CD4-positive, alpha-beta T cell treated with Interleukin-6 for 4 hours (primary cell): ENCODE measurements at regions not wholly inside any gene's neighbourhood (a gene's known extent, or its start where the extent isn't known, plus 50 kb on each side); places are given as distances from the start of the nearest gene placed in this dataset.
"Not testable (repeated sequence)": the region's sequence is repeated elsewhere in the genome, so short reads cannot be mapped to it uniquely, and the experiment has no call there.

Experiments used
- DNase-seq: peaks from one replicate; pipeline ENCODE4 v3.0.0-alpha.2; 2020; ENCODE audit warnings: mixed read lengths

DNA sequence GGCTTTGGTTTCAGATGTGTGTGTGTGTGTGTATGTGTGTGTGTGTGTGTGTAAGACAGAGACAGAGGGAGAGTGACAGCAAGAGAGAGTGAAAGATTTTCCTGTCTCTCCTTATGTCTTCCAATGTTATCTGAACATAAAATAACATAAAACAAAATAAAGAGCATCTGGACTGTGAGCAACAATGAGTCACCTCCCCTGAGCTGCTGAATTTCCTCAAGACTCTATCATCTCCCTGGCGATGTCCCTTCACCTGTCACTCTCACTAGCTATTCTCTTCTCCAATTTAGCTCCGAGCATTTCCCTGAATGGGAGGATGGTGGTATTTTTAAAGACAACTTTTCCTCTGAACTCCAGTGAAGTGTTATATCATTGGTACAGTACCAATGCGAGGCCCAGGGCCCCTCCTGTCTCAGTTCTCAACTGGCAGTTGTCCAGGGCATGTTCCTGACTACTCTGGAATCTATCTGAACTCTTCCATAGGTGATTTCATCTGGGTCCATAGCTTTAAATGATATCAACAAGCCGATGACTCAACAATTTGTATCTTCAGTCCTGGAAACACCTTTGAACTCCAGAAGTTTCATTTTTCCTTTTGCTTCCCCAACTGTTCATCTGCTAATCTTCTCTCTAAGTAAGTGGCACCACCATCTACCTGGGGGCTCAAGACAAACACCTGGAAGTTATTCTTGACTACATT is 195.0 kb upstream of the CLNK start:
- no peak for DNase-seq

- no peak for DNase-seq
These were observed 194.3 kb upstream of the CLNK start for GRCh38 chr4:10878861-10879260.

DNA sequence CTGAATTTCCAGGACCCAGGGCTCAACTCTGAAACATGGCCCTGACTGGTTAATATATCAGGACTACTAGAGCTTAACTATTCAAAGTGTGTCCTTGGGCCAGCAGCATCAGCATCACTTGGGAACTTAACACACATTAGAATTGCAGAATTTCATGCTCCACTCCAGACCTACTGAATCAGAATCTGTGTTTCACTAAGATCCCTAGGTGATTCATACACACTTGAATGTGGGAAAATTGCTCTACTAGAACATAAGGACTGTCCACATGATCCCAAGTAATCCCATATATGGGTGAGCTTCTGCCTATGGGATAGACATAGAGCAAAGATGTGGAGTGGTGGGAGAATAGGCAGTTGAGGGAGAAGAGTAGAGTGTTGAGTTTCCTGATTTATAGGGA is 192.5 kb upstream of the CLNK start:
- no peak for DNase-seq

GRCh38 chr4:10875144-10875799 is 190.7 kb upstream of the CLNK start:
- DNase-seq, result no peak

DNA sequence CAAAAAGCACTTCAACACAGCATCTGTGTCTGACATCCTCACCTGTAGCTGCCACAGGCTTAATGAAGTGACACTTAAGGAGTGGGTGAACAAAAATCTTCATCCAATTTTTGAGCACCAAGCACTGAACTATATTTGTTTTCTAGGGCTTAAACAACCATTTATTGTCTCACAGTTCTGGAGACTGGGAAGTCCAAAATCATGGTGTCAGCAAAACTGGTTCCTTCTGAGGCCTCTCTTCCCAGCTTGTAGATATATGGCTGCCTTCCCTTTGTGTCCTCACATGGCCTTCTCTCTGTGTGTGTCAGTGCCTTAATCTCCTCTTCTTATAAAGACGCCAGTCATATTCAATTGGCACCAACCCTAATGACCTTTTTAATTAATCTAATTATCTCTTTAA is 189.2 kb upstream of the CLNK start:
- DNase-seq, result no peak

- DNase-seq, result no peak
These were observed 188.4 kb upstream of the CLNK start for GRCh38 chr4:10872833-10873517.

- no peak for DNase-seq
These were observed 182.1 kb upstream of the CLNK start for GRCh38 chr4:10866666-10867065.

DNA sequence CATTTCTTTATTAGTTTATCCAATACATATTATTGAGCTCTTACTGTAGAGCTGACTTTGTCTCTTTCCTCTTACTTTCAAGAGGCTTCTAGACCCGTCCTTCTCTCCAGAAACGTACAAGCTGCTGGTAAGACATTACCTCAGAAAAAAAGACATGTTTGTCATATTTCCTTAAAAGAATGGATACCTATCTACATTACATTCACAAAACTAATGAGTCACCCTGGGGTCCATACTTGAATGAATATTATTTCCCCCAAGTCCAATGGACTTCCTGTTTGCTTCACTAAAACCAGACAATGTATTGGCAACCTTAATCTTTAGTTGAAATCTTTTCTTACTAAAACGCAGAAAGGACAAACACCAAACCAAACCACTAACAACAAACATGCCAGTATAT is 176.5 kb upstream of the CLNK start:
- DNase-seq, result no peak

- no peak for DNase-seq
These were observed 171.8 kb upstream of the CLNK start for GRCh38 chr4:10856271-10856782.

DNA sequence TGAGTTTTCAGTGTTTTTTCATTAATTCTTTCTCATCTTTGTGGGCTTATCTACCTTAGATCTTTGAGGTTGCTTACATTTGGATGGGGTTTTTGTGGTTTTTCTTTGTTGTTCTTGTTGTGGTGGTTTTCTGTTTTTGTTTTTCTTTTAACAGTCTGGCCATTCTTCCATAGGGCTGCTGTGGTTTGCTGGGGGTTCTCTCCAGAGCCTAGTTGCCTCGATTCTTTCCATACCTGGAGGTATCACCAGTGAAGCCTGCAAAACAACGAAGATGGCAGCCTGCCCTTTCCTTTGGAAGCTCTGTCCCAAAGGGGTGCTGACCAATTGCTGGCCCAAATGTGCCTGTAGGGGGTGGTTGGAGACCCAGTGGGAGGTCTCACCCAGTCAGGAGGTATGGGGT is 168.6 kb upstream of the CLNK start:
- no peak for DNase-seq

DNA sequence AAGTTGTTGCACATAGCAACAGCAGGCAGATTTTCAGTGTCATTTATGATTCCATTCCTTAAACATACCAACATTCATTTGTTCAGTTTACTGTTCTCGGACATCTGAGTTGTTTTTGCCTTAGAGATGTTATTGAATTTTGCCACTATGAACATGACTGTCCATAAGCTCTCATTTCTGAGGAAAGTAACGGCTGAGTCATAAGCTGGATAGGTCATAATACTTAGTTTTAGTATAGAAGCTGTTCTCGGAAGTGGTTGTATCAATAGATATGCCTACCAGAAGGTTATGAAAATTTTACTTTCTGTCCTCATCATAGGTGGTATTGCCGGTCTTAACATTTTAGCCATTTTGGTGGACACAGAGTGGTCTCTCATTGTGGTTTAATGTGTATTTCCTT is 157.1 kb upstream of the CLNK start:
- no peak for DNase-seq

GRCh38 chr4:10837151-10837550 is 152.6 kb upstream of the CLNK start:
- no peak for DNase-seq

DNA sequence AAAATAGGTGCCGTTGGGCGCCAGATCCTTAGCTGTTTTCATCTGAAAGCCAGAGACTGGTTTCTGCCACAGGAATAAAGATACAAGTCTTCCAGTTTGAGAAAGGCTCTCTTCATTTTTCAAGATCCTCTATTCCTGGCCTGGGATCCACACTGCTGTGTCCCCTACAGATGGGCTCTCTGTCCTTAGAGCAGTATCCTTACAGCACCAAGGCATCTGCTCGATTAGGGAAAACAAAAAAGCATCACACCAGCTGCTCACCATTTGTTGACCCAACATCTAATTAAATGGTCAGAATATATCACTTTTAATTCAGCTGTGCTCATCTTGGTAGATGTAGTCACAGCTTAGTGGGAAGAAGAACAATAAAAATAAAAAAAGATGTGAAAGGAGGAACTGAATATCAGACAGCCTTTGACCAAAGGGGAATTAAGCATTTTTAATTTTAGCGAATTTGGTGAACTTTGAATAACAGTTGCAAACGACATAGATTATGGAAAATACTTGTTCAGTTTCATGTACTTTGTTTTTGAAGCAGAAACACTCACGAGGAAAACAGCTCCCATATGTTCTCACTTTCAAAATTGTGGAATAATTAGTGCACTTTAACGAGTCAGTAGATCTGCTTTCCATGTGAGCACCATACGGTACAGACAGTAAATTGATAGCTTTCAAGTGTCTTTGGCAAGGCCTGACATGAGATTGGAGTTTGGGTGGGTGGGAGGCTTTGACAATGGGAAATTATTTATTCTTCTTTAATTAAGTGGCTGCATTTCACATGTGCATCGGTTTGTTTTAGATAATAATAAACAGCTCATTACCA is 148.4 kb upstream of the CLNK start:
- DNase-seq, result no peak

DNA sequence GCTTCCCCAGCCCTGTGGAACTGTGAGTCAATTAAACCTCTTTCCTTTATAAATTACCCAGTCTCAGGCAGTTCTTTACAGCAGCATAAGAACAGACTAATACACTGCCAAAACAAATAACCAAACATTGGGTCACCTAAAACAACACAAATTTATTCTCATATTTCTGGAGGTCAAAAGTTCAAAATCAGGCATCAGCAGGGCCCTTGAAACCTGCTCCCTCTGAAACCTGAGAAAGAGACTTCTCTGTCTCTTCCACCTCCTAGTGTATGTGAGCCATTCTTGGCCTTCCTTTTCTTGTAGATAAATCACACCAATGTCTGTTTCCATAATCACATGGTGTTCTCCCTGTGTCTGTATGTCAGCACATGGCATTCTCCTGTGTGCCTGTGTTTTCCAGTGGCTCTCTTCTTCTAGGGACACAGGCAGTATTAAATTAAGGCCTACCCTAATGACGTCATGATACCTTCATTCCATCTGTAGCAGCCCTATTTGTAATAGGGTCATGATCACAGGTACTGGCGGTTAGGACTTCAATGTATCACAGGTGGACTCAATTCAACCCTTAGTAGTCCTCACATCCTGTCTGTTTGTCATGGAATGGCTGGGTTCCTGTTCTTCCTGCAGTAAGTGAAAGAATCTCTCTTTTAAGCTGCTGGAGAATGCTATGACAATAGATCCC is 147.3 kb upstream of the CLNK start:
- no peak for DNase-seq

DNA sequence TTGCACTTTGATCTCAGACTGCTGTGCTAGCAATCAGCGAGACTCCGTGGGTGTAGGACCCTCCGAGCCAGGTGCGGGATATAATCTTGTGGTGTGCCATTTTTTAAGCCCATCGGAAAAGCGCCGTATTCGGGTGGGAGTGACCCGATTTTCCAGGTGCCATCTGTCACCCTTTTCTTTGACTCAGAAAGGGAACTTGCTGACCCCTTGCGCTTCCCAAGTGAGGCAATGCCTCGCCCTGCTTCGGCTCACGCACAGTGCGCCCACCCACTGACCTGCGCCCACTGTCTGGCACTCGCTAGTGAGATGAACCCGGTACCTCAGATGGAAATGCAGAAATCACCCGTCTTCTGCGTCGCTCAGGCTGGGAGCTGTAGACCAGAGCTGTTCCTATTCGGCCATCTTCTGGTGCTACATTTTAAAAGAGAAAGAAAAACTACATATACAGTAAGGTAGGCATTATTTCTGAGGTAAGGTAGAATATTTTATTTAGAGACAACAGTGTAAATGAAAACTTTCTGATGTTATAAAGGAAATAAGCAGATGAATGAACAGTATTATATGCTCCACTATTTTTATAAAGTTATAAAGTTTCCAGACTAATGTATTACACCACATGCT is 144.5 kb upstream of the CLNK start:
- DNase-seq, result not testable (repeated sequence)

DNA sequence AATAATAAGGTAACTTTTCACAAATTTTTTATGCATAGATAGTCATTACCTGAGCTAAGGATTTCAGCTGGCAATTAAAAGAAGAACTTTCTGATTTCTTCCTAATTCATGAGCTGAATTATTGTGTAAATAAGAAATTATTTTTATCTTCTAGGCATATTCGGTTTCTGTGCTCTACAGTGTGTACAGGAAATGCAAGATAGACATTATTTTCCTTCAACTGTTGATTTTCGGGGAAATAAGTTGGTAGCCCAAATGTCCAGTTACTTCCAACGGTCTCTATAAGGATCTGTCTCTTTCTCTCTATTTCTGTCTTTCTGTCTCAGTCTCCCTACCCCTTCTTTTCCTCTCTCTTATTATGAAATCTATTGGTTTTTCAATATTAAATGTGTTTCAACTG is 137.3 kb upstream of the CLNK start:
- no peak for DNase-seq

DNA sequence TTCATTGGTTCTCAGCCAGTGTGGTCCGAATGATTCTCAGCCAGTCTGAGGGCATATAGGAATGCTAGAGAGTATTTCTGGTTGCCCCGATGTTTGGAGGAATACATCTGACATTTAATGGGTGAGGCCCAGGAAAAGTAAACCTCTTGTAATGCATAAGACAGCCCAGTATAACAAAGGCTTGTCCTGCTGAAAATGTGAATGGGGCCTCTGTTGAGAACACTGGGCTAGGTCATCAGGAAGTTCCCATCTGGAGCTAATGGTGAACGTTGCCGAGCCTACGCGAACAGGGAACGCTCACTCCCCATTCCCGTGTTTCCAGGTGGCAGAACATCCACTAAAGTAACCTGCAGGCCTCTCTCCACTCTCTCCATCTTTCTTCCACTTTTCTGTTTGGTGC is 132.0 kb upstream of the CLNK start:
- DNase-seq, result no peak

DNA sequence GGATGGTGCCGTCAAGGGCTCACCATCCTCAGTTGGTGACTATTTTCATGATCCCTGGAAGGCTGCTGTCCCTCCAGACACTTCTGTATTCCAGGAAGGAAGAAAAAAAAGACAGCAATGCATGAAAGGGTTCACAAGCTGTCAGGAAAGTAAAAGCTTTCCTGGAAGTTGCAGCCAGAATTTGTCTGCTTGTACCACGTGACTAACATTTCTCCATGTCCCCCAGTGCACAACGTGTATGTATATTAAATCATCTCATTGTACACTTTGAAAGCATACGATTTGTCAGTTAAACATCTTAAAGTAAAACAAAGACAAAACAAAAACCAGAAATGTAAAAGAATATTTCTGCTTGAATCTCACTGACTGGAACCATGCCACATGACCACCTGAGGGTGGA is 127.4 kb upstream of the CLNK start:
- DNase-seq, result no peak

DNA sequence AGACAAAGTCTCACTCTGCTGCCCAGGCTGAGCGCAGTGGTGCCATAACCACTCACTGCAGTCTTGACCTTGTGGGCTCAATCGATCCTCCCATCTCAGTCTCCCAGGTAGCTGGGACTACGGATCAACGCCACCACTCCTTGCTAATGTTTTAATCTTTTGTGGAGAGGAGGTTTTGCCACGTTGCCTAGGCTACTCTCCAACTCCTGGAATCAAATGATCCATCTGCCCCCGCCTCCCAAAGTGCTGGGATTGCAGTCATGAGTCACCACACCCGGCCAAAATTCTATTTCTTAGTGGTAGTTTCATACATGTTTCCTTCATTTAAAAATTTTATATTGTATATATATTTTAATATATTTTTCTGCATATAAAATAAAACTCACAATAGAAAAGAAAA is 125.8 kb upstream of the CLNK start:
- DNase-seq, result no peak

- no peak for DNase-seq
These were observed 125.3 kb upstream of the CLNK start for GRCh38 chr4:10809905-10810304.

DNA sequence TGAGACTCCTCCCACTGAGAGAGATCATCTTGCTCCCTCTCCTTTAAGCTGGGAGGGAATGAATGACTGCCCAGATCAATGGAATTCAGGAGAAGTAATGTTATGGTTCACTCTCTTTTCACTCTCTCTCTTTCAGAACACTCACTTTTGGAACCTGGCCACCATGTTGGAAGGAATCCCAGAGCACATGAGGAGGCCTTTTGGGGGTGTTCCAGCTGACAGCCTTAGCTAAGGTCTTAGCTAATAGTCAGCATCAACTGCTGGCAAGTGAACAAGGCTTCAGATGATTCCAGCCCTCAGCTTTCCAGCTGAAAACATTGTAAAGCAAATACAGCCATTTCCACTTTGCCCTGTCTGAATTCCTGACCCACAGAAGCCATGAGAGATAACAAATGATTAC is 124.0 kb upstream of the CLNK start:
- DNase-seq, result no peak
